Vagina (tissue), 2 donors: ENCODE measurements at regions not wholly inside any gene's neighbourhood (a gene's known extent, or its start where the extent isn't known, plus 50 kb on each side); places are given as distances from the start of the nearest gene placed in this dataset.

Source experiments
- DNase-seq, 2 donors: peaks; one replicate each; pipeline ENCODE4 v3.0.0-alpha.2; 2017; ENCODE audit errors: extremely low spot score in 2 of 2
- H3K27ac ChIP-seq: fragments of 200-600 bp; sonication (generic); one replicate; pipeline ENCODE4 v1.5.1; 2019
- H3K27me3 ChIP-seq: fragments of 200-600 bp; sonication (generic); one replicate; pipeline ENCODE4 v1.5.1; 2019
- H3K36me3 ChIP-seq, 2 donors: fragments of 200-600 bp; sonication (generic); one replicate each; pipeline ENCODE4 v1.5.1; 2017 to 2019
- H3K4me1 ChIP-seq: fragments of 200-600 bp; sonication (generic); one replicate; pipeline ENCODE4 v1.5.1; 2019
- H3K4me3 ChIP-seq, 2 donors: fragments of 200-600 bp; sonication (generic); 1 replicate in 1 of 2; 2 replicates in 1 of 2; pipeline ENCODE4 v1.5.1; 2016 to 2019
- H3K9me3 ChIP-seq: fragments of 200-600 bp; sonication (generic); one replicate; pipeline ENCODE4 v1.5.1; 2019
- CTCF ChIP-seq, 3 experiments: fragments of 450-650 bp in 2 of 3; fragments of 200-600 bp in 1 of 3; sonication (generic) in 1 of 3; IDR thresholded peaks; one replicate each; pipeline ENCODE4 v1.5.1; 2017 to 2019; ENCODE audit warnings: antibody characterized with exemption in 3 of 3, mild to moderate bottlenecking in 2 of 3, moderate library complexity in 2 of 3
- POLR2A ChIP-seq, 2 donors: fragments of 450-650 bp; IDR thresholded peaks; one replicate each; pipeline ENCODE4 v1.6.1; 2017; ENCODE audit warnings: antibody characterized with exemption in 2 of 2, mild to moderate bottlenecking in 2 of 2, moderate library complexity in 2 of 2
- POLR2AphosphoS5 ChIP-seq, 2 donors: sonication (generic); formaldehyde crosslinking; IDR thresholded peaks; one replicate each; pipeline ENCODE4 v1.9.0; 2017; ENCODE audit warnings: antibody characterized with exemption in 2 of 2, mild to moderate bottlenecking in 2 of 2, low read depth in 1 of 2; ENCODE audit not compliant: insufficient read depth in 1 of 2
- intact Hi-C: fragments of 100-400 bp; cut with DNase I; formaldehyde crosslinking; loops from one replicate; pipeline ENCODE4 v1.15.1; 2023

- Histone ChIP-seq H3K4me1 (no peaks in the 10 kb centered on the region), H3K9me3 (no peaks in the 10 kb centered on the region), H3K4me3 (no peak overlapping the region), H3K27me3 (no peaks in the 10 kb centered on the region), H3K27ac (no peak overlapping the region), H3K36me3 (no peaks in the 10 kb centered on the region)
- no peak for DNase-seq
- TF ChIP-seq POLR2AphosphoS5 (IDR thresholded peaks at IDR 0.05; ENCODE audit: insufficient read depth in 1 of 2, low read depth in 1 of 2) (no peak), POLR2A (IDR thresholded peaks at IDR 0.05) (no peak), CTCF (IDR thresholded peaks at IDR 0.05) (no peak)
- intact Hi-C loops = no loop called here
These were observed 465.0 kb upstream of the CWC22 start for GRCh38 chr2:180472133-180472532.

GRCh38 chr2:180463608-180464007 lies 456.5 kb upstream of the CWC22 start:
- H3K27ac ChIP-seq = no peak overlapping the region
- H3K4me1 ChIP-seq = no peaks in the 10 kb centered on the region
- TF ChIP-seq CTCF (IDR thresholded peaks at IDR 0.05) (no peak), POLR2AphosphoS5 (IDR thresholded peaks at IDR 0.05; ENCODE audit: insufficient read depth in 1 of 2, low read depth in 1 of 2) (peak in 1 of 2 donors; percentile 77)
- no peak for DNase-seq
- no peak overlapping the region for H3K4me3 ChIP-seq
- intact Hi-C loops = no loop called here
- no peaks in the 10 kb centered on the region for H3K36me3 ChIP-seq
- H3K27me3 ChIP-seq = no peaks in the 10 kb centered on the region
- no peaks in the 10 kb centered on the region for H3K9me3 ChIP-seq

GRCh38 chr2:180461761-180462160 lies 454.7 kb upstream of the CWC22 start:
- TF ChIP-seq CTCF (IDR thresholded peaks at IDR 0.05) = no peak
- no peak for TF ChIP-seq POLR2A (IDR thresholded peaks at IDR 0.05)
- TF ChIP-seq POLR2AphosphoS5 (IDR thresholded peaks at IDR 0.05; ENCODE audit: insufficient read depth in 1 of 2, low read depth in 1 of 2) = no peak
- H3K4me3 ChIP-seq = no peak overlapping the region
- intact Hi-C loops = no loop called here
- H3K36me3 ChIP-seq = no peaks in the 10 kb centered on the region
- no peaks in the 10 kb centered on the region for H3K4me1 ChIP-seq
- no peaks in the 10 kb centered on the region for H3K9me3 ChIP-seq
- no peak for DNase-seq
- H3K27me3 ChIP-seq = no peaks in the 10 kb centered on the region
- H3K27ac ChIP-seq = no peak overlapping the region

GRCh38 chr2:180456801-180457200 lies 449.7 kb upstream of the CWC22 start:
- Histone ChIP-seq H3K27me3 (no peaks in the 10 kb centered on the region), H3K9me3 (no peaks in the 10 kb centered on the region), H3K4me1 (no peaks in the 10 kb centered on the region), H3K27ac (no peak overlapping the region), H3K36me3 (no peaks in the 10 kb centered on the region), H3K4me3 (no peak overlapping the region)
- DNase-seq = no peak
- TF ChIP-seq POLR2A (IDR thresholded peaks at IDR 0.05) (no peak), CTCF (IDR thresholded peaks at IDR 0.05) (no peak), POLR2AphosphoS5 (IDR thresholded peaks at IDR 0.05; ENCODE audit: insufficient read depth in 1 of 2, low read depth in 1 of 2) (no peak)
- intact Hi-C loops = no loop called here

- Histone ChIP-seq H3K4me1 (no peaks in the 10 kb centered on the region), H3K27me3 (no peaks in the 10 kb centered on the region), H3K4me3 (no peak overlapping the region), H3K27ac (no peak overlapping the region), H3K36me3 (no peaks in the 10 kb centered on the region), H3K9me3 (no peaks in the 10 kb centered on the region)
- intact Hi-C loops = no loop called here
- no peak for DNase-seq
- no peak for TF ChIP-seq POLR2AphosphoS5 (IDR thresholded peaks at IDR 0.05; ENCODE audit: insufficient read depth in 1 of 2, low read depth in 1 of 2)
- no peak for TF ChIP-seq CTCF (IDR thresholded peaks at IDR 0.05)
- no peak for TF ChIP-seq POLR2A (IDR thresholded peaks at IDR 0.05)
These were observed 443.7 kb upstream of the CWC22 start for GRCh38 chr2:180450841-180451240.
